Hepatic stellate cell (primary cell): ENCODE measurements at regions not wholly inside any gene's neighbourhood (a gene's known extent, or its start where the extent isn't known, plus 50 kb on each side); places are given as distances from the start of the nearest gene placed in this dataset.
"Not testable (repeated sequence)": the region's sequence is repeated elsewhere in the genome, so short reads cannot be mapped to it uniquely, and the experiment has no call there.

ENCODE experiments used
- DNase-seq: peaks from one replicate; pipeline ENCODE4 v3.0.0; 2011; ENCODE audit warnings: low spot score

DNA sequence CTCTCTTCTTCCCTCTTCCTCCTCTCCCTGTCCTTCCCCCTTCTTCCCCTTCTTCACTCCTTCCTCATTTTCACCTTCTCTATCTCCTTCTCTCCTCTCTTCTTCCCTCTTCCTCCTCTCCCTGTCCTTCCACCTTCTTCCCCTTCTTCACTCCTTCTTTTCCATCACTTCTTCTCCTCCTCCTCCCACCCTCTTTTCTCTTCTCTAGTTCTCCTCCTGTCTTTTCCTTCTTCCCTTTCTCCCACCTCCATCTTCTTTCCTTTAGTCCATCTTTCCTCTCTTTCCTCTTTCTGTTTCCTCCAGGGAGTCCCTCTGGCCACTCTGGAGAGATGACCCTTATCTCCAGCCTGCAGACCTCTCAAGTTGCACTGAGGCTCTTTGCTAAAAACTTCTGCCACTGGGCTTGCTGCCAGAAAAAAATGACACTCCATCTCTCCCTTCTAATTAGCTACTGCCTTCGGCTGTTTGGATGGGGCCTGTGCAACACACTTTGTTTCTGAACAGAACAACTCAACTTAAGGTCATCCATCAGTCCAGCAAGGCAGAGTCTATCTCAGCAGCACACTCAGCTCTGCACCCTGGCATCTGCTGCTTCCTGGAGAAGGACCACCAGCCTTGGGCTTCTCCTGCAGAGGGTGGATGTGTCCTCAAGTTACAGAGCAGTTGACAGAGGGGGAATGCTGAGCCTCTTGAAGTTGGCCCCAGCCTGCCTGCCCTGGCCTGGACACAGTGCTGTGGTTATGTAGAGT, 538.8 kb downstream of the MATN1 start:
- no peak for DNase-seq

GRCh38 chr1:30183895-30184294, 539.5 kb downstream of the MATN1 start:
- no peak for DNase-seq

DNA sequence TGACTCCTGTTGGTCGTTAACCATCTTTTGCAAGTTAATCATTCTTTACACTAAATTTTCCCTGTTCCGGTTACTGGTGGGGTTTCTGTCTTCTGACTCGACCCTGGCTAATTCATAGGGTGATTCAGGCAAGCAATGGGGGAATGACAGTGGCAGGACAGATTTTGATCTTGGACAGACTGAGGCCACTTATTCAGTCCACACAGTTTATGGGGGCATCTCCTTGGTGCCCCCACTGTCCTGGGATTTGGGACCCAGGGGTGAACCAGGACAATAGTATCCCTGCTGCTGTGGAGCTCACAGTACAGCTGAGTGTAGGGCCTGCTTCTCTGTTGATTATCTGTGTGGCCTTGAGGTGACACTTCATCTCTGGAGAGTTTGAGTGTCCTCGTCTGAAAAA, 540.4 kb downstream of the MATN1 start:
- no peak for DNase-seq

GRCh38 chr1:30179942-30180543, 543.3 kb downstream of the MATN1 start:
- DNase-seq = no peak

DNA sequence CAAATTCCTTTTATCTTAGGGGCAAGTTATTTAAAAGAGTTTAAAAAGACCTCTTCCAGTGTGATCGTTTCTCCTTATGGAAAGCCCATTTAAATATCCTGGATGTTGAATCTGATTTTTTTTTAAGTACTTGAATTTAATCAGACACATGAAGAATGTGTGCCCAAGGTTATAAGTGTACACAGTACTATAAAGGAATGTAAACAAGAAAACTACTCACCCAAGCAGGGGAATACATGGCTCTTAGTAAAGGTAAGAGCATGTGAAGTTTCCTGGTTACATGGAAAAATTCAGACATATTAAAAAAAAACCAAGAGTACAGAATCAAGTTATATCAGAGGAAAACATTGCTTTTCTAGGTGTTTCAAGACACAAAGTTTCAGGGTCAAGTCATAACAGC, 546.9 kb downstream of the MATN1 start:
- DNase-seq = no peak

- DNase-seq = no peak
These were observed 548.9 kb downstream of the MATN1 start for GRCh38 chr1:30174499-30174898.

DNA sequence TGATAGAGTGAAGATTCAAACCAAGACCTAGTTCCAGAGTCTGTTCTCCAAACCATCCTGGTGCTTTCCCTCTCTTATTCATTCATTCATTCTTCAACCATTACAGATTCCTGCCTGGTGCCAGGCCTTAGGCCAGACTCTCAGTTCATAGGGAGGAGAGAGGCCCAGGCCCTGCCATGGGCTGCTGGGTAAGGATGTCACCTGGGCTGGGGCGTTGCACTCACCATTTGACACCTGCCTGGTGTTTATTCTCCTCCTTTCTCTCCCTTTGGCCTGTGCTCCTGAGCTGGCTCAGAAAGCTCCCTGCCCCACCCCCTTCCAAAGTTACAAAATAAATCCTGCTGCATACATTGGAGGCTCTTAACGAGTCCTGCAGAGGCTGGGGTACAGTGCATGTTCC, 549.8 kb downstream of the MATN1 start:
- DNase-seq = no peak

GRCh38 chr1:30172757-30173156, 550.6 kb downstream of the MATN1 start:
- DNase-seq = no peak

DNA sequence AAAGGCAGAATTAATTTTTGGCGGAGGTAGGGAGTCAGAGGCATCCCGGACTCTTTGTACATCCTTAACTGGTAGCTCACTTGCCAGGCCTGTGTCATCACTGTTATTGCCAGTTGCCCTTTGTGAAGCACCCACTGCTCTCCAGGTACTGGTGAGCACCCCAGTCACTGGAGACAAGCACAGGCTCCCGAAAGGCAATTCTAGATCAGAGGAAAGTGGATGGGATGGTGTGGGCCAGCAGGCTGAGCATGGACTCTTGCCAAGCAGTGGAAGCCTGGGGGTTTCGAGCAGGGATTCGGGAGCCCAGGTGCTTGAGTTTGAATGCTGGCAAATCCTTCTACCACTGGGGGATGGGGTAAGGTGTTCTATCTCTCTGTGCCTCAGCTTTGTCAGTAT, 551.1 kb downstream of the MATN1 start:
- DNase-seq = no peak

DNA sequence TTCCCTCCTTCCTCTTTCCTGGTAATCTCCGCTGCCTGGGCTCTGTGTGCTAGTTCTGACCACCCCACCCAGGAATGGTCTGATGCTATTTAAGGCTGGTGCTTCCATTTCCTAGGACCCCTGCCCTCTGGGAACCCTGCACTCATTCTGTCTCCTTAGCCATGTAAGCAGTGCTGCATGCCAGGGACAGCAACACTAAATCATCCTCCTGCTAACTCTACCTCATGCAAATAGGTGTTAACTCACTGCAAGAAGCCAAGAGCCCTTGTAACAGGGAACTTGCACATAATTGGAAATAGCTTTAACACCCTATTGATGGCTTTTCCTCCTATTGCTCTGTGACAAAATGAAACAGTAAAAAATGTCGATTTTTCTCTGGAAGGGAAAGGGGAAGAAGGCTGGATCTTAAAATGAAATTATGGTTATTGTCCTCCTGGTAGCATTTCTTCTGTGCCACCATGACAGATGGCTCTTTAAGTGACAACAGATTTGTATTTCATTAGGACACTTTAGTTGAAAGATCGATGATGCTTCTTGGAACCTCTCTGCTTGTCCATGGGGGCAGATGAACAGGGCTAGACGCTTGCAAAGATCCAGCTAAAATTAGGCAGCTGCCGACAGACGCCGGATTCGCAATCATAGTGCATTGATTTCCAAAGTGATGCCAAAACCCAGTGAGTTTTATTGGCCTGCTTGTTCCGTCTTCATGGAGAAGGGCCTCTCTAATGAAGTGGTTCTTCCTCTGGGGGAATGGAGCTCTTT, 551.7 kb downstream of the MATN1 start:
- DNase-seq = no peak

DNA sequence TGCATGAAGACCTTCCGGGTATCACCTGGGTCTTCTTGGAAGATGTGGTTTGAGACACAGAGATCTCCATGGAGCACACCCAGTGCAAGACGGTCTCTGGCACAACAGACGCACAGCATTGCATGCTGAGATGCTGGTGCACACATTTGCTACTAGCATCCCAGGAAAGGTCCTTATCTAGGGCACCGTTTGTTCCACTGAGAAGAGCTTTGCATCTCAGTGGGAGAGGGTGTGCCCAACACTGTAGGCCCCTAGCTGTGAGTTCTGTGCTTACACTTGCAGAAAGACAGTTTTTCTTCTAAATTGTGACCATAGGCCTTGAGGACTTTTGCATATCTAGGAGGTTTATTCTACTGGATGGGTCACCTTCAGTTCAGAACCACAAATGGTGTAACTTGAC, 554.1 kb downstream of the MATN1 start:
- no peak for DNase-seq

- no peak for DNase-seq
These were observed 557.2 kb downstream of the MATN1 start for GRCh38 chr1:30166174-30166573.

DNA sequence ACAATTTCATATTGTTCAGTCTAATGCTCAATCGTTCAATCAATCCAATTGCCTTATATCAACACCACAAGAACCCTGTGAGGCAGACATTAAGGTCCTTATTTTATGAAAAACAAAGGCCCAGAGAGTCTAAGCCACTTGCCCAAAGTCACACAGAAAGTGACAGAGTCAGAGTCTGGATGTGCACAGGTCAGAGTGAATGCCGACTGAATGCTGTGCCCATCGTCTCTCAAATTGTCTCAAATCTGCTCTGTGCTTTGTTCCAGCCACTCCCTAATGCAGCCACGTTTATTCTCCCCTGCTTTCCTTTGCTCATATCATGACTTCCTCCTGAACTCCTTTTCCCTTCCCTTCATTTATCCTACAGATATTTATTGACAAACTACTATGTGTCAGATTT, 558.3 kb downstream of the MATN1 start:
- no peak for DNase-seq

DNA sequence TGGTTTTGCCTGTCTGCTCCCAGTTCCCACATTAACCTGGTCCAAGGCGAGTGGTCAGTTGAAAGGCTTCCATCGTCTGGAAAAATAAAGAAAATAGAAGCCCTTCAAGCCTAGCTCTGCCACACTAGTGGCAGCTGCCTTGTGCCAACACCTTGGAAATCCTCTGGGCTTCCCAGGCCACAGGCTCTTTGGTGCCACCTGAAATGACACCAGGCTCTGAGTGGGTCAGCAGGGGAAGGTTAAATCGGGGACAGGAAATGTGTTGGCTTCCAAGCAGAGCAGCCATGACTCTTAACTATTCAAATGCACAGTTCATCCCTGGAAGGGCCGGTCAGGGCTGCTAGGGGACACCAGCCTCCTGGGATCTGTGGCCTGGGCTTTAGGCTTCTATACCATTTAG, 558.7 kb downstream of the MATN1 start:
- DNase-seq = no peak

GRCh38 chr1:30162565-30162964, 560.8 kb downstream of the MATN1 start:
- no peak for DNase-seq

DNA sequence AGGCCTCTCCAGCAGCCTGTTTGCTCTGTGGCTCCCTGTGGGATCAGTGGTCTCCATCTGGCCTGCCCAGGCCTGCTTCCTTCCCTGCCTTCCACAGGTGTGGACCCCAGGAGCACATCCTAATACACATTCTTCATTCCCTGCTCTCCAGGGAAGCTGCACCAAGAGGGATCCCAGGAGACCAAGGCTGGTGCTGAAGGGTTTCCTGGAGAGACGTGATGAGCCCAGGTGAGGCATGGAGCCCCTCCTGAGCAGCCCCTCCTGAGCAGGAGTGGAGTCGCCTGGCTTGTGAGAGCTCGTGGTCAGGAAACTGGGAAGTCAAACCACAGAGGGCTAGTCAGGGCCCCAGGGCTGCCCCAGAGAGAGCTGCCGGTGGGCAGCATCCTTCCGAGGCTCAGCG, 561.4 kb downstream of the MATN1 start:
- DNase-seq = no peak

DNA sequence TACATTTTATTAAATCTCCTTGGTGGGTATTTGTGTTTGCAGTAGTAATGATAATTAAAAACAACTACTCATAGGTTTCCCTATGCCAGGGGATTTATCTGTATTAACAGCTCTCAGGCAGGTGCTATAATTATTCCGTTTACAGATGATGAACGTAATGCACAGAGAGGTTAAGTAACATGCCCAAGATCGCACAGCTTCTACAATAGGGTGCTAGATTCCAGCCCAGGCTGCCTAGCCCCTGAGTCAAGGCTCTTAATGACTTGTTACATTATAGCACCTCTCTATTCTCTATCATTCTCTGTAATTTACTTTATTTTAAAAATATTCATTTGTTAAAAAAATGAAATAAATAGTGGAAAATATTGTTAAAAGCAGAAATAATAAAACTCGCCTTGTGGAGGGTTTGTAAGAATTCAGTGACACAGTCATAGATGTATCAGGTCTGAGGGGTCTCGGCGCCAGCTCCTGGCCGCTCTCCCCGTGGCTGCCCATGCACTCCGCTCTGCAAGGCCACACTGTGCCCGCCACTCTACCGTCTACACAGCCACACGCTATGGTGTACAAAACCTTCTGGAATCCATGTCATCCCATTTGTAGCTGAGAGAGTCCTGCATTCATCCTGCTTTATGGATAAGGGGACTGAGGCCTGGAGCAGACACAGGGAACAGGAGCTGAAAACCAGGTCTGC, 562.2 kb downstream of the MATN1 start:
- no peak for DNase-seq

DNA sequence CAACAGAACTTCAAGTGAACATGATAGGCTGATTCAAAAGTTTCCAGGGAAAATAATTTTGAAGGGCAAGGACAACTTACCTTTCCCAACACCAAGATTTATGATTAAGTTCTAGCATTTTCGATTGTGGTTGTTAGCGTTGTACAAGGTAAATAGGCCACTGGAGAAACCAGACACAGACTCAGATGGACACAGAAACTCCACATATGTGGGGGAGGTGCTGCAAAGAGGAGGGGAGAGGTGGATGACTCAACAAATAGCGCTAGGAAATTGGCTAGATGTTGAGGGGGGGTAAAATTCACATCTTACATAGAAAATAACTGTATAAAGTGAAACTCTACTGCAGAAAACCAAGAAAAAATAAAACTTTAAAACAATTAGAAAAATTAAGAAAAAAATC, 564.4 kb downstream of the MATN1 start:
- no peak for DNase-seq

DNA sequence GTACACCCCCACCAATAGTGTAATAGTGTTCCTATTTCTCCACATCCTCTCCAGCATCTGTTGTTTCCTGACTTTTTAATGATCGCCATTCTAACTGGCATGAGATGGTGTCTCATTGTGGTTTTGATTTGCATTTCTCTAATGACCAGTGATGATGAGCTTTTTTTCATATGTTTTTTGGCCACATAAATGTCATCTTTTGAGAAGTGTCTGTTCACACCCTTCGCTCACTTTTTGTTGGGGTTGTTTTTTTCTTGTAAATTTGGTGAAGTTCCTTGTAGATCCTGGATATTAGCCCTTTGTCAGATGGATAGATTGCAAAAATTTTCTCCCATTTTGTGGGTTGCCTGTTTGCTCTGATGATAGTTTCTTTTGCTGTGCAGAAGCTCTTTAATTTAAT, 567.7 kb downstream of the MATN1 start:
- DNase-seq = not testable (repeated sequence)

GRCh38 chr1:30155253-30155652, 568.1 kb downstream of the MATN1 start:
- not testable (repeated sequence) for DNase-seq

DNA sequence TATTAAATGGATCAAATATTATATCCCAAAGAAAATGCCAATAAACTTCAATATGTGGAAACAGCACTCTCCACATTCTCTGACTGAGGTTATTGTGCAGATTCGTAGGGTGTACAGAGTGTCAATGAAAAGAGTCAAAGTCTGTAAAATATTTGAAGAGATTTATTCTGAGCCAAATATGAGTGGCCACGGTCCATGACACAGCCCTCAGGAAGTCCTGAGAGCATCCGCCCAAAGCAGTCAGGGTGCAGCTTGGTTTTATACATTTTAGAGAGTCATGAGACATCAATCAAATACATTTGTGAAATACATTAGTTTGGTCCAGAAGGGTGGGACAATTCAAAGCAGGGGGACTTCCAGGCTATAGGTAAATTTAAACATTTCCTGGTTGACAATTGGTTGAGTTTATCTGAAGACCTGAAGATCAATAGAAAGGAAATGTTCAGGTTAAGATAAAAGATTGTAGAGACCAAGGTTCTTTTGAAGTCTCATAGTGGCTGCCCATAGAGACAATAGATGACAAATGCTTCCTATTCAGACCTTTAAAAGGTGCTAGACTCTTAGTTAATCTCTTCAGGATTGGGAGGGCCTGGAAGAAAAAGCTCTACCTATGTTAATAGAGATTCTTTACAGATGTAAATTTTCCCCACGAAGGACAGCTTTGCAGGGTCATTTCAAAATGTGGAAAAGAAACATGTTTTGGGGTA, 569.5 kb downstream of the MATN1 start:
- DNase-seq = no peak

GRCh38 chr1:30151826-30152225, 571.6 kb downstream of the MATN1 start:
- no peak for DNase-seq
